ENCODE measurements at regions not wholly inside any gene's neighbourhood (a gene's known extent, or its start where the extent isn't known, plus 50 kb on each side); places are given as distances from the start of the nearest gene placed in this dataset.

DNA sequence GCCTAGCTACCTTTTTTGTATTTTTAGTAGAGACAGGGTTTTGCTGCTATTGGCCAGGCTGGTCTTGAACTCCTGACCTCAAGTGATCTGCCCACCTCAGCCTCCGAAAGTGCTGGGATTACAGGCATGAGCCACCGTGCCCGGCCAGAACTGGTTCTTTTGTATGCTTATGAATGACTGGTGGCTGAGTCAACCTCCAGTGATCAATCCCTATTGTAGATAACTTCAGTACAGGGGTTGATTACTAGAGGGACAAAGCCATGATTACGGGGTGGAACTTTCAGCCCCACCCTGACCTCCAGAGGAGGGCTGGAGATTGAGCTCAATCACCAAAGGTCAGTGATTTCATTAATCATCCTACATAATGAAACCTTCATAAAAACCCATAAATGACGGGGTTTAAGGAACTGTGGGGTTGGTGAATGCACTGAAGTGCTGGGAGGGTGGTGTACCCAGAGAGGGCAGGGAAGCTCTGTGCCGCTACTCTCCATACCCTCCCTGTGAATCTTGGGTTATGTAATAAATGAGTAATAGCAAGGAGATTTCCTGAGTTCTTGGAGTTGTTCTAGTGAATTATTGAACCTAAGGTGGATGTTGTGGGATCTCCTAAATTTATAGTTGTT is 281.8 kb upstream of the CXCR4 start:
- Histone ChIP-seq H3K27ac (ENCODE audit: control insufficient read depth, insufficient read depth) (no peak overlapping the region), H3K27me3 (replicated peaks in 1 of 2; ENCODE audit: control insufficient read depth in 2 of 2, insufficient read depth in 2 of 2, low read length in 1 of 2) (peaks cover 0 to 2% of the 10 kb centered on the region in 2 experiments; a peak in 1 of 4 replicates), H3K4me2 (ENCODE audit: control insufficient read depth, insufficient read depth) (no peak overlapping the region), H3K9ac (ENCODE audit: control insufficient read depth, insufficient read depth, low read length) (no peak overlapping the region), H3K79me2 (ENCODE audit: control insufficient read depth, insufficient read depth, low read length) (no peaks in the 10 kb centered on the region), H3K36me3 (ENCODE audit: control insufficient read depth in 2 of 2, insufficient read depth in 2 of 2, low read length in 1 of 2) (no peaks in the 10 kb centered on the region), H3K4me1 (ENCODE audit: control insufficient read depth, insufficient read depth, low read length) (no peaks in the 10 kb centered on the region), H3K4me3 (no peak overlapping the region), H3K9me3 (replicated peaks; ENCODE audit: control insufficient read depth, insufficient read depth, low read length) (no peaks in the 10 kb centered on the region), H4K20me1 (ENCODE audit: control insufficient read depth, insufficient read depth) (no peaks in the 10 kb centered on the region), H2AFZ (ENCODE audit: control insufficient read depth, low read depth, low read length) (no peak overlapping the region)
- RAD21 ChIA-PET (ENCODE audit: unreplicated experiment): no interaction called here
- DNase-seq (ENCODE audit: low read depth, low spot score) (no peak), ATAC-seq (no peak), FAIRE-seq (no peak)
- in situ Hi-C loops (cut with MboI): loop anchor here (25.0 kb wide), 1 partner anchor 1412 kb away; no protein-coding TSS in a partner anchor
- CTCF ChIA-PET: interaction anchor here (0.8 kb wide), 1 partner anchor 486 kb away, joined by 3 read pairs; no protein-coding TSS in a partner anchor
- WGBS (ENCODE audit: insufficient coverage, insufficient replicate concordance, low lambda C conversion rate, missing lambda C conversion rate): 57% methylated on average over 6 of the region's 6 CpGs
- POLR2A ChIA-PET: interaction anchor here (0.7 kb wide), 1 partner anchor 1229 kb away, joined by 3 read pairs; no protein-coding TSS in a partner anchor
- intact Hi-C loops (cut with micrococcal nuclease; ENCODE audit: unreplicated experiment): no loop called here
- BruUV-seq (replicated peaks): no TSS peak
- SMC1A ChIA-PET (ENCODE audit: uncharacterized antibody, unreplicated experiment): no interaction called here
- TF ChIP-seq RELA (IDR thresholded peaks at IDR 0.05; ENCODE audit: borderline replicate concordance, partially characterized antibody): no peak
- TF ChIP-seq POU2F2 (IDR thresholded peaks at IDR 0.05; ENCODE audit: borderline replicate concordance, low read depth, low read length): no peak
- TF ChIP-seq, protein P1, sequence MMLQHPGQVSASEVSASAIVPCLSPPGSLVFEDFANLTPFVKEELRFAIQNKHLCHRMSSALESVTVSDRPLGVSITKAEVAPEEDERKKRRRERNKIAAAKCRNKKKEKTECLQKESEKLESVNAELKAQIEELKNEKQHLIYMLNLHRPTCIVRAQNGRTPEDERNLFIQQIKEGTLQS (IDR thresholded peaks at IDR 0.05; ENCODE audit: borderline replicate concordance, extremely low read depth, low read depth, low read length): no peak
- TF ChIP-seq, protein P2, sequence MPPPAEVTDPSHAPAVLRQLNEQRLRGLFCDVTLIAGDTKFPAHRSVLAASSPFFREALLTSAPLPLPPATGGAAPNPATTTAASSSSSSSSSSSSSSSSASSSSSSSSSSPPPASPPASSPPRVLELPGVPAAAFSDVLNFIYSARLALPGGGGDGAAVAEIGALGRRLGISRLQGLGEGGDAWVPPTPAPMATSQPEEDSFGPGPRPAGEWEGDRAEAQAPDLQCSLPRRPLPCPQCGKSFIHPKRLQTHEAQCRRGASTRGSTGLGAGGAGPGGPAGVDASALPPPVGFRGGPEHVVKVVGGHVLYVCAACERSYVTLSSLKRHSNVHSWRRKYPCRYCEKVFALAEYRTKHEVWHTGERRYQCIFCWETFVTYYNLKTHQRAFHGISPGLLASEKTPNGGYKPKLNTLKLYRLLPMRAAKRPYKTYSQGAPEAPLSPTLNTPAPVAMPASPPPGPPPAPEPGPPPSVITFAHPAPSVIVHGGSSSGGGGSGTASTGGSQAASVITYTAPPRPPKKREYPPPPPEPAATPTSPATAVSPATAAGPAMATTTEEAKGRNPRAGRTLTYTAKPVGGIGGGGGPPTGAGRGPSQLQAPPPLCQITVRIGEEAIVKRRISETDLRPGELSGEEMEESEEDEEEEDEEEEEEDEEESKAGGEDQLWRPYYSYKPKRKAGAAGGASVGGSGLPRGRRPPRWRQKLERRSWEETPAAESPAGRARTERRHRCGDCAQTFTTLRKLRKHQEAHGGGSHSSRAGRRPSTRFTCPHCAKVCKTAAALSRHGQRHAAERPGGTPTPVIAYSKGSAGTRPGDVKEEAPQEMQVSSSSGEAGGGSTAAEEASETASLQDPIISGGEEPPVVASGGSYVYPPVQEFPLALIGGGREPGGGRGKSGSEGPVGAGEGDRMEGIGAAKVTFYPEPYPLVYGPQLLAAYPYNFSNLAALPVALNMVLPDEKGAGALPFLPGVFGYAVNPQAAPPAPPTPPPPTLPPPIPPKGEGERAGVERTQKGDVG (CRISPR knock-in tag; IDR thresholded peaks at IDR 0.05): no peak
- no peak for TF ChIP-seq ETV6 (conservative IDR thresholded peaks at IDR 0.05 in 1 of 2, IDR thresholded peaks at IDR 0.05 in 1 of 2; ENCODE audit: borderline replicate concordance in 1 of 2, low read depth in 1 of 2)
- TF ChIP-seq, protein P3, sequence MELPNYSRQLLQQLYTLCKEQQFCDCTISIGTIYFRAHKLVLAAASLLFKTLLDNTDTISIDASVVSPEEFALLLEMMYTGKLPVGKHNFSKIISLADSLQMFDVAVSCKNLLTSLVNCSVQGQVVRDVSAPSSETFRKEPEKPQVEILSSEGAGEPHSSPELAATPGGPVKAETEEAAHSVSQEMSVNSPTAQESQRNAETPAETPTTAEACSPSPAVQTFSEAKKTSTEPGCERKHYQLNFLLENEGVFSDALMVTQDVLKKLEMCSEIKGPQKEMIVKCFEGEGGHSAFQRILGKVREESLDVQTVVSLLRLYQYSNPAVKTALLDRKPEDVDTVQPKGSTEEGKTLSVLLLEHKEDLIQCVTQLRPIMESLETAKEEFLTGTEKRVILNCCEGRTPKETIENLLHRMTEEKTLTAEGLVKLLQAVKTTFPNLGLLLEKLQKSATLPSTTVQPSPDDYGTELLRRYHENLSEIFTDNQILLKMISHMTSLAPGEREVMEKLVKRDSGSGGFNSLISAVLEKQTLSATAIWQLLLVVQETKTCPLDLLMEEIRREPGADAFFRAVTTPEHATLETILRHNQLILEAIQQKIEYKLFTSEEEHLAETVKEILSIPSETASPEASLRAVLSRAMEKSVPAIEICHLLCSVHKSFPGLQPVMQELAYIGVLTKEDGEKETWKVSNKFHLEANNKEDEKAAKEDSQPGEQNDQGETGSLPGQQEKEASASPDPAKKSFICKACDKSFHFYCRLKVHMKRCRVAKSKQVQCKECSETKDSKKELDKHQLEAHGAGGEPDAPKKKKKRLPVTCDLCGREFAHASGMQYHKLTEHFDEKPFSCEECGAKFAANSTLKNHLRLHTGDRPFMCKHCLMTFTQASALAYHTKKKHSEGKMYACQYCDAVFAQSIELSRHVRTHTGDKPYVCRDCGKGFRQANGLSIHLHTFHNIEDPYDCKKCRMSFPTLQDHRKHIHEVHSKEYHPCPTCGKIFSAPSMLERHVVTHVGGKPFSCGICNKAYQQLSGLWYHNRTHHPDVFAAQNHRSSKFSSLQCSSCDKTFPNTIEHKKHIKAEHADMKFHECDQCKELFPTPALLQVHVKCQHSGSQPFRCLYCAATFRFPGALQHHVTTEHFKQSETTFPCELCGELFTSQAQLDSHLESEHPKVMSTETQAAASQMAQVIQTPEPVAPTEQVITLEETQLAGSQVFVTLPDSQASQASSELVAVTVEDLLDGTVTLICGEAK (IDR thresholded peaks at IDR 0.05; ENCODE audit: borderline replicate concordance): no peak
- TF ChIP-seq SUZ12 (IDR thresholded peaks at IDR 0.05; ENCODE audit: unreplicated experiment): no peak
- no peak for TF ChIP-seq SIX5 (IDR thresholded peaks at IDR 0.05; ENCODE audit: low read depth, low read length, severe bottlenecking)
- no peak for TF ChIP-seq MYC (IDR thresholded peaks at IDR 0.05; ENCODE audit: insufficient read depth, insufficient read length, insufficient replicate concordance, low read length, severe bottlenecking)

Measured in GM12878 (cell line).